Keratinocyte (primary cell): ENCODE measurements at regions not wholly inside any gene's neighbourhood (a gene's known extent, or its start where the extent isn't known, plus 50 kb on each side); places are given as distances from the start of the nearest gene placed in this dataset.

Experiments
- DNase-seq: peaks from one replicate; pipeline ENCODE4 v3.0.0-alpha.2; 2011; ENCODE audit warnings: low read depth, missing footprints, low spot score
- FAIRE-seq: peaks from 2 replicates; lab custom pipeline; 2011; peaks lifted over from hg19 to GRCh38; lab: Jason Lieb, UNC
- H2AFZ ChIP-seq: 2 replicates; pipeline ENCODE4 v1.6.0; 2012; ENCODE audit warnings: low read length, control low read depth, inconsistent platforms; ENCODE audit not compliant: control insufficient read depth
- H3K27ac ChIP-seq: 2 replicates; pipeline ENCODE4 v1.5.1; 2011; ENCODE audit warnings: low read length; ENCODE audit not compliant: control insufficient read depth, insufficient read depth
- H3K27me3 ChIP-seq: 3 replicates; pipeline ENCODE4 v1.6.0; 2011; ENCODE audit warnings: low read length; ENCODE audit not compliant: control insufficient read depth, insufficient read depth; ENCODE audit errors: extremely low read depth
- H3K36me3 ChIP-seq, 2 experiments: 2 replicates in 1 of 2; 3 replicates in 1 of 2; pipeline ENCODE4 v1.5.1; 2011; ENCODE audit warnings: low read length in 2 of 2, mild to moderate bottlenecking in 1 of 2; ENCODE audit not compliant: control insufficient read depth in 2 of 2, insufficient read depth in 2 of 2; ENCODE audit errors: extremely low read depth in 1 of 2
- H3K4me1 ChIP-seq: 3 replicates; pipeline ENCODE4 v1.5.1; 2011; ENCODE audit warnings: low read length; ENCODE audit not compliant: control insufficient read depth, insufficient read depth; ENCODE audit errors: extremely low read depth
- H3K4me2 ChIP-seq: 3 replicates; pipeline ENCODE4 v1.6.0; 2011; ENCODE audit warnings: low read depth, low read length; ENCODE audit not compliant: control insufficient read depth, insufficient read depth; ENCODE audit errors: extremely low read depth
- H3K4me3 ChIP-seq, 3 experiments: fragments of 200-600 bp in 1 of 3; sonication (generic) in 1 of 3; 2 replicates in 2 of 3; 3 replicates in 1 of 3; pipeline ENCODE4 v1.5.1; 2011 to 2016; ENCODE audit warnings: low read length in 3 of 3, mild to moderate bottlenecking in 3 of 3, control low read depth in 2 of 3, inconsistent platforms in 1 of 3, low read depth in 1 of 3, mixed read lengths in 1 of 3, mixed run types in 1 of 3, moderate library complexity in 1 of 3; ENCODE audit not compliant: control insufficient read depth in 2 of 3, insufficient read depth in 2 of 3; ENCODE audit errors: extremely low read depth in 1 of 3
- H3K79me2 ChIP-seq: 2 replicates; pipeline ENCODE4 v1.6.0; 2012; ENCODE audit warnings: low read length; ENCODE audit not compliant: control insufficient read depth, insufficient read depth
- H3K9ac ChIP-seq: 3 replicates; pipeline ENCODE4 v1.6.0; 2011; ENCODE audit warnings: low read length; ENCODE audit not compliant: control insufficient read depth, insufficient read depth; ENCODE audit errors: extremely low read depth
- H3K9me1 ChIP-seq: 3 replicates; pipeline ENCODE4 v1.6.0; 2011; ENCODE audit warnings: low read length; ENCODE audit not compliant: control insufficient read depth, insufficient read depth; ENCODE audit errors: extremely low read depth
- H3K9me3 ChIP-seq: 2 replicates; pipeline ENCODE4 v1.5.1; 2012; ENCODE audit warnings: low read depth, low read length; ENCODE audit not compliant: control insufficient read depth
- H4K20me1 ChIP-seq: 3 replicates; pipeline ENCODE4 v1.6.0; 2011; ENCODE audit warnings: low read length; ENCODE audit not compliant: control insufficient read depth, insufficient read depth; ENCODE audit errors: extremely low read depth
- CTCF ChIP-seq, 3 experiments: IDR thresholded peaks in 1 of 3; conservative IDR thresholded peaks in 1 of 3; optimal IDR thresholded peaks in 1 of 3; 2 replicates in 2 of 3; 3 replicates in 1 of 3; pipeline versions ENCODE3 to v1.5.1; 2011; ENCODE audit warnings: low read length in 3 of 3, mild to moderate bottlenecking in 3 of 3, moderate library complexity in 2 of 3, control low read depth in 1 of 3, inconsistent platforms in 1 of 3; ENCODE audit not compliant: insufficient read depth in 2 of 3; ENCODE audit errors: extremely low read depth in 1 of 3
- EZH2 ChIP-seq: IDR thresholded peaks from one replicate; pipeline ENCODE4 v1.6.1; 2012; ENCODE audit warnings: inconsistent platforms, mild to moderate bottlenecking, low read length, moderate library complexity
- dilution Hi-C: fragments of 300-500 bp; cut with MboI; formaldehyde crosslinking; loops from one replicate; pipeline ENCODE4 v1.7.0; 2020; ENCODE audit warnings: low sequenced_read_pairs; ENCODE audit not compliant: extremely low pct_ligation_motif_present

- H3K79me2 ChIP-seq, result no peaks in the 10 kb centered on the region
- no peak overlapping the region for H3K4me2 ChIP-seq
- no peaks in the 10 kb centered on the region for H3K4me1 ChIP-seq
- no peak overlapping the region for H3K27ac ChIP-seq
- no peaks in the 10 kb centered on the region for H3K9me3 ChIP-seq
- DNase-seq, result no peak
- no peaks in the 10 kb centered on the region for H4K20me1 ChIP-seq
- H3K27me3 ChIP-seq, result no peaks in the 10 kb centered on the region
- H3K9me1 ChIP-seq, result no peaks in the 10 kb centered on the region
- H3K9ac ChIP-seq, result no peak overlapping the region
- dilution Hi-C loops, result no loop called here
- no peak overlapping the region for H2AFZ ChIP-seq
- H3K36me3 ChIP-seq, result no peaks in the 10 kb centered on the region
- FAIRE-seq, result no peak
- TF ChIP-seq EZH2 (no peak), CTCF (optimal IDR thresholded peaks at IDR 0.05 in 1 of 3, IDR thresholded peaks at IDR 0.05 in 1 of 3, conservative IDR thresholded peaks at IDR 0.05 in 1 of 3; ENCODE audit: extremely low read depth in 1 of 3, insufficient read depth in 2 of 3, low read length in 3 of 3) (no peak)
- H3K4me3 ChIP-seq, result no peak overlapping the region
These were observed 404.7 kb upstream of the GNPDA2 start for GRCh38 chr4:45131020-45131419.

- H3K4me1 ChIP-seq, result no peaks in the 10 kb centered on the region
- FAIRE-seq (no peak), DNase-seq (no peak)
- no peaks in the 10 kb centered on the region for H3K36me3 ChIP-seq
- H3K79me2 ChIP-seq, result no peaks in the 10 kb centered on the region
- dilution Hi-C loops, result no loop called here
- H3K9me3 ChIP-seq, result no peaks in the 10 kb centered on the region
- no peak overlapping the region for H2AFZ ChIP-seq
- TF ChIP-seq EZH2 (no peak), CTCF (optimal IDR thresholded peaks at IDR 0.05 in 1 of 3, IDR thresholded peaks at IDR 0.05 in 1 of 3, conservative IDR thresholded peaks at IDR 0.05 in 1 of 3; ENCODE audit: extremely low read depth in 1 of 3, insufficient read depth in 2 of 3, low read length in 3 of 3) (no peak)
- no peak overlapping the region for H3K4me2 ChIP-seq
- H3K27me3 ChIP-seq, result no peaks in the 10 kb centered on the region
- H3K9ac ChIP-seq, result no peak overlapping the region
- no peaks in the 10 kb centered on the region for H3K9me1 ChIP-seq
- H4K20me1 ChIP-seq, result no peaks in the 10 kb centered on the region
- no peak overlapping the region for H3K27ac ChIP-seq
- no peak overlapping the region for H3K4me3 ChIP-seq
These were observed 396.1 kb upstream of the GNPDA2 start for GRCh38 chr4:45122406-45122805.
